ENCODE measurements at regions not wholly inside any gene's neighbourhood (a gene's known extent, or its start where the extent isn't known, plus 50 kb on each side); places are given as distances from the start of the nearest gene placed in this dataset.
"Not testable (repeated sequence)": the region's sequence is repeated elsewhere in the genome, so short reads cannot be mapped to it uniquely, and the experiment has no call there.

DNA sequence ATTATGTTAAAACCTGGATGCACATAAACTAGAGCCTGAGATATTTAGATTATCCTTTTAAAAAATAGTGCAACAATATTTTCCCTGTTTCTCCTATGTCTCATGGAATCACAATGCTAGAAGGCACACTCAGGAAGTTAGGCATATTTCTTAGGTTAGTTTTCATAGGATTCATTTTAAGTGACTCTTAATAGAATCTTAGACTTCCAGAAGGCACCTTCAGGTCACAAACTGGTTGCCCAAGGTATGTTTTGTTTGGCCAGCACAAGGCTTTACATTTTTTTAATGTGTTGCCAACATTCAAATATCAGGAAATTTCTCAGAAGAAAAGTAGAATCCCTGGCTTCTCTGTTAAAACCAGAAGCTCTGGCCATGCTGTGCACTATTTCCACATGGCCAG, 129.3 kb downstream of the LNPK start:
- no peak for DNase-seq

DNA sequence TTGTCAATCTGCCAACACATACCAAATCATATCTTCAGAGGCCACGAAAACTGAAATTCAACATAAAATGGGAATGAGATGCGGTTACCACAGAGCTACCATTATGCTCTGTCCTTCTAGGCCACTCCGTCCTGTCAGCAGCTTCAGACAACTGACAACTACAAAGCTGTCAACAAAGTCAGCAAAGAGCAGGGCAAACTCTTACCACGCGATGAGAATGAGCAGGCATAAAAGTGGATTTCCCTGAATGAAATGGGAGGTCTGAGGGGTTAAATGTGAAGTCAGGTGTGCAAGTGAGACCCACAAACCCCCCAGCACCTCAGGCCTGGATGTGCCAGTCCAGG, 130.1 kb downstream of the LNPK start:
- no peak for DNase-seq

- DNase-seq = no peak
These were observed 130.6 kb downstream of the LNPK start for GRCh38 chr2:175871331-175872004.

DNA sequence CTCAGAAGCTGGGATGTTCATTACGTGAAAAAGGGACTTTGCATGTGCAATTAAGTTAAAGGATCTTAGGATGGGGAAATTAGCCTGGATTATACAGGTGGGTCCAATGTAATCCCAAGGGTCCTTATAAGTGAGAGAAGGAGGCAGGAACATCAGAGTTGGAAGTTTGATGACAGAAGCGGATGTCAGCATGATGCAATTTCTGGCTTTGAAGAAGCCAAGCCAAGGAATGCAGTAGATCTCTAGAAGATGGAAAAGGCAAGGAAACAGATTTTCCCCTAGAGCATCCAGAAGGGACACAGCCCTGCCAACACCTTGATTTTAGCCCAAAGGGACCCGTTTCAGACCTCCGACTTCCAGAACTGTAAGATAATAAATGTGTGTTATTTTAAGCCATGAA, 136.4 kb downstream of the LNPK start:
- no peak for DNase-seq

DNA sequence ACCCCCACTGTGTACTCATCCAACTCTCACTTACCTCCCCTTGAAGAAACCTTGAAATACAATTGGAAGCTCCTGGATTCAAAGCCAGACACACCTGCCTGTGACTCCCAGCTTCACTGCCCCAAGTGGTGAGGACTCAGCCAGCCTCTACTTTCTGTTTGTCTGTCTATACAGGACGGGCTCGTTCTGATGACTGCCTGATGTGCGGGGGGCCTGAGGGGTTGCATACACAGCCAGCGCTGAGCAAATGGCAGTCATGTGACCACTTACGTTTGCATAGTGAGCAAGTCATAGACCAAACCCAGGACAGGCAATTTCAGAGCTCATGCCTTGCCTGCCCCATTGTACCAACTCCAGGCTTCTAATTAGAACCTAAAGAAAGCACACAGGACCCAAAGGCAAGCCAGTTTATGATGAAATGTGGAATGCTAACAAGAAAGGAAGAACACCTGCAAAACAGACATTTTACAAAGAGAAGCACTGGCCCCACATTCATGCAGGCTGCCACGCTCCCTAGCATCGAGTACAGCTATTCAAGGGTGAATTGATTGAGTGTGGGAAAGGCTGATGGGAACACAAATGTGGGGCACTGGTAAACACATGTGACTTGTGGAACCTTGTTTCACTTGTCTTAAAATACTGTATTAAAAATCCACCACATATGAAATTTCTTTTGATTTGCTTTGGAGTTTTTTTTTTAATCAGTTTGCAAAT, 137.8 kb downstream of the LNPK start:
- DNase-seq = no peak

- DNase-seq = no peak
These were observed 140.1 kb downstream of the LNPK start for GRCh38 chr2:175861958-175862357.

- DNase-seq = no peak
These were observed 146.1 kb downstream of the LNPK start for GRCh38 chr2:175855794-175856453.

DNA sequence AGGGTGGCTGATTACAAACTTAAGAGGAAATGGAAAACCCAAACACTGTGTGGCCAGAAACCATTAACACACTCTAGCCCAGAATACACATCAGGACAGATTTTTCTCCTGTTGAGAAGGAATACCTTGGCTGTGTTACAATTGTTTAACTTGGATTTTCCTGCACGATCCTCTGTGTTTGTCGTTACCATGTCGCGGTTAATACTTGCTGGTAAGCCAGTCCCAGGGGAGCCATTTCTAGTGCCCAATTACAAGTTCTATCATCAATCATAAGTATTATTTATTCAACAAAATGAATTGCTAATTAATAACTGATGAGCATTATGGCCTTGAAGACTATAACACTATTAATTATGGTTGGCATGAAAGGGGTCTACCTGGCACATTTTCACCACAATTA, 146.8 kb downstream of the LNPK start:
- no peak for DNase-seq

GRCh38 chr2:175854665-175855064, 147.4 kb downstream of the LNPK start:
- DNase-seq = no peak

DNA sequence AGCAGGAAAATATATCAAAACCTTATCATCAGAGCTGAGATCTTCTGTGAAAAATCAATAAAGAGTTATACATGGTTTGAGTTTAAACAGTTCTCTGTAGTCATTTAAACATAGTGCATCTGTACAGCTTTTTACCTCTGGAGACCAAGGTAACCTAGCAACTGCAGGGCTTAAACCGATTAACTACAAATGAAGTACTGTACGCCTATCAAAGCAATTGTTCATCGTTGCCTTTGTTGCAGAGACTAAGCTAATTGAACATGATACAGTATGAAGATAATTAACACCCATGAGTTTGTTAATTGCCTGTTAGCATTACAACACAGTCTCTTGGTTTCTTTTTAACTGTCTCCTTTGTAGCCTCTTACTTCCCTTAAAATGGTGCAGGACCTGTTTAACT, 147.9 kb downstream of the LNPK start:
- no peak for DNase-seq

DNA sequence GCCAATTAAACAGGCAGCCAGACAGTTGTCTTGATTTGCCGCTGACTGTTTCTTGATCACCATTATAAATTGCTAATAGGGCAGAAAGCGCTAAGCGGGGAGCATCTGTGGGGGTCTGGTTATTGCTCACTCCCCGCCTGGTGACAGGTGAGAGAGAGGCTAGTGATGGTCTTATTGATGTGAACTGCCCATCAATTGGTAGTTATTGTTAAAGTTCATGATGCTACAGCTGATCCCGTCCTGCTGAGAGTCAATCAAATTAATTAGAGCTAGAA, 148.5 kb downstream of the LNPK start:
- DNase-seq = no peak

DNA sequence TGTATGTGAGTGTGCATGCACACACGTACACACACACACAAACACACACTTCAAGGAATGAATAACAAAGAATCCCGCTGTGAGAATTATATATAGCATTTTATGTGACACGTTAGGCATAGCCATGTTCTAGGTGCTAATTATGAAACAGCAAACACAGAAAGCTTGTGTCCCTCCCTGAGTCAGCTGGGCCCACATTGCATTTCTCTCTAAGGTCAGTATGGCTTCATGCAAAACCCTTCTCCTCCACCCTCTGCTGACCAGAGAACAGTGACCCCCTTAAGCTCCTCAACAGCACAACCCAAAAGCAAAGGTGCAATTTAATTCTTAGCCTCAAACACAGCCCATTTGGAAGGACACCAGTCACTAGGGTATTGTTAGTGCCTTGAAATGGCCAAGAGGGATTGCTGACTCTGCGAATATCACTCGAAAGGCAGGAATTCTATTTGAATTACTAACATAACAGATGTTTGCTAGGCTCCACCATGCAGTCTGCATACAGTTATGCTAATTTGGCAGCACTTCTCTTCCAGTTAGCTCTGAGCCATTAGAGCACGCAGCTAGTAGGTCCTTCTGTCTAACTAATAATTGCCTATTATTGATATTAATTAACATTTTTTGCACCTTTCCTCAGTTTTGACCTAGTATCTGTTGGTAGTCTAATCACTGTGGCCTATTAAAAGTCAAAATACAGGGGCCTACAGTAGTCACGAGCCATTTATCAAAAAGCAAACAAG, 149.0 kb downstream of the LNPK start:
- no peak for DNase-seq

GRCh38 chr2:175847128-175847527, 154.9 kb downstream of the LNPK start:
- no peak for DNase-seq

DNA sequence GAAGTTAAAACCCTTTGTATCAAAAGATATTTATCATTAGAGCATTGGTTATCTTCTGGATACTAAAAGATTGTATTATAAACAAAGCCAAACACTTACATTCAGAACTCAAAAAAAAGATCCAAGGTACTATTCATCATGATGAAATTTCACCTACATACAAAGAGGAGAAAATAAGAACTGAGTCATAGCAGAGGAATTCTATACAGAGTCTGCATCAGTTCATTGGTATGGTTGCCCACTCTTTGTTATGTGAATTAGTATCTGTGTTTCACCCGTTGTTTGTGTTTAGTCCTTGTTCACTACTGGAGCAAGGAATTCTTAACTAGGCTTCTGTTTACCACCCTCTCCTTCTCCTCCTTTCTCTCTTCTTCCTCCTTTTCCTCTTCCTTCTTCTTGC, 157.9 kb downstream of the LNPK start:
- no peak for DNase-seq

GRCh38 chr2:175843625-175844024, 158.4 kb downstream of the LNPK start:
- DNase-seq = no peak

GRCh38 chr2:175842996-175843395, 159.1 kb downstream of the LNPK start:
- DNase-seq = no peak

- not testable (repeated sequence) for DNase-seq
These were observed 161.3 kb downstream of the LNPK start for GRCh38 chr2:175840765-175841164.

DNA sequence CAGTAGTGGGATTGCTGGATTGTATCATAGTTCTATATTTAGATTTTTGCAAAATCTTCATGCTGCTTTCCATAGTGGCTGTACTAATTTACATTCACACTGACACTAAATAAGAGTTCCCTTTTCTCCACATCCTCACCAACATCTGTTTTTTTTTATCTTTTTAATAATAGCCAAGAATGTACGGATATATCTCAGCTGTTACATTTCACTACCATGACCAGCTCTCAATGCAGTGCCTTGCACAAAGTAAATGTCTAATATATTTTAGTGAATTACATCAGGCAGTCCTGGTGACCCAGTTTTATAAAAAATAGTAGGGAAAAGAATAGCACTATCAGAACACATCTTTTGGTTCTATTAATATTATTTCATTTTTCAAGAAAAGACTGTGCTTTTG, 161.8 kb downstream of the LNPK start:
- DNase-seq = no peak

- no peak for DNase-seq
These were observed 163.1 kb downstream of the LNPK start for GRCh38 chr2:175838979-175839378.

DNA sequence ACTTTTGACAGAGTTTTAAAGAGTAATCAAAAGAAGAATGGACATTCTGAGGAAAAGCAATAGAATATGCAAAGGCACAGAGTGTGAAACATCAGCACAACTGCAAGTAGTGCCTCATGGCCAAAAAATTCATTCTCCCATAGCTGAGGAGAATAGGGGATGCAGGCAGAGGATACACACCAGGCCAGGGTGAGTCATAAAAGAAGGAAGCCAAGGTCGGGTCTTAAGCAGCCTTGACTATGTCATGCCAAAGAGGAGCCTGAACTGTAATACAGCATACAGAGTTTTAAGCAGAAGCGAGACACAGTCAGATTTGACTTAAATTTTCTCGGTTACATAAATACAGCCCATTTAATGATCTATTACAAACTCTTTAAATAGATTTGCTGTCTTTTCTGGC, 165.0 kb downstream of the LNPK start:
- no peak for DNase-seq

- no peak for DNase-seq
These were observed 165.7 kb downstream of the LNPK start for GRCh38 chr2:175836361-175836760.

DNA sequence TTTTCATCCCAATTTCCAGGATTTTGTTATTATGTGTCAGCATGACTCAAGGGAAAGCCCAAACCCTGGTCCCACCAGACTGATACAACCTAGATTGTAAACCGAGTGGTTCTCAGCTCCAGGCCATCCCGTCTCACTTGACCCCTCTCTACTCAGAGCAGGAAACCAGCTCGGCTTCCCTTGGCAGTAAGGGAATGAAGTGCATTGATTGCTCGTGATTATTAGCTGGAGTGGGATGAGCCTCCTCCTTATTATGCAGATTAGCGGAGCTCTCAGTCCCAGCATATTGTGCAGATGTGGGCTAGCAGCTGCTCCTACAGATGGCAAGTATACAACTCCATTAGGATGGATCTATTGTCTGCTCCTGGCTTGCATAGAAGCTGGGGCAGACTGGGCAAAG, 167.6 kb downstream of the LNPK start:
- DNase-seq = no peak

- DNase-seq = no peak
These were observed 169.2 kb downstream of the LNPK start for GRCh38 chr2:175832866-175833265.

GRCh38 chr2:175829741-175830140, 172.3 kb downstream of the LNPK start:
- DNase-seq = no peak
